ENCODE measurements at regions not wholly inside any gene's neighbourhood (a gene's known extent, or its start where the extent isn't known, plus 50 kb on each side); places are given as distances from the start of the nearest gene placed in this dataset.
"Not testable (repeated sequence)": the region's sequence is repeated elsewhere in the genome, so short reads cannot be mapped to it uniquely, and the experiment has no call there.

DNA sequence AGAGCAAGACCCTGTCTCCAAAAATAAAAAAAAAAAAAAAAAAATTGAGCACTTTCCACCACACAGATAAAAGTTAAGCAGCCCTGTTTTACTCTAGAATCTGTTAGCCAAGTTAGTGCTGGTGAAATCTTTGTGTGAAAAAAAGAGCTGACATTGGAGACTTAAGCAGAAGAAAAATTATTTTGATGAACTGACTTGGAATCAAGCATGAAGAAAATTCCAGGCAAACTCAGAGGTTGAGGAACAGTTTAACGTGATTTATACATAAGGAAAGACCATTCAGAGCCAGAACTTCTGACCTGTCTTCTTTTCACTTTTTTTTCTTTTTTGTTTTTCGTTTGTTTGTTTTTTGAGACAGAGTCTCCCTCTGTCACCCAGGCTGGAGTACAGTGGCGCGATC, 79.6 kb upstream of the RBPJ start:
- DNase-seq (ENCODE audit: low read depth): no peak

- DNase-seq (ENCODE audit: low read depth): no peak
Measured at GRCh38 chr4:26242451-26242850, 78.4 kb upstream of the RBPJ start.

DNA sequence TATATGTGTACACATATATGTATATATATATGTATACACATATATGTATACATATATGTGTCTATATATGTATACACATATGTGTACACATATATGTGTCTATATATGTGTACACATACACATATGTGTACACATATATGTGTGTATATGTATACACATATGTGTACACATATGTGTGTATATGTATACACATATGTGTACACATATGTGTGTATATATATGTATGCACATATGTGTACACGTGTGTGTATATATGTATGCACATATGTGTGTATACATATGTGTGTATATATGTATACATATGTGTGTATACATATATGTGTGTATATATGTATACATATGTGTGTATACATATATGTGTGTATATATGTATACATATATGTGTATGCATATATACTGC, 76.7 kb upstream of the RBPJ start:
- not testable (repeated sequence) for DNase-seq (ENCODE audit: low read depth)

DNA sequence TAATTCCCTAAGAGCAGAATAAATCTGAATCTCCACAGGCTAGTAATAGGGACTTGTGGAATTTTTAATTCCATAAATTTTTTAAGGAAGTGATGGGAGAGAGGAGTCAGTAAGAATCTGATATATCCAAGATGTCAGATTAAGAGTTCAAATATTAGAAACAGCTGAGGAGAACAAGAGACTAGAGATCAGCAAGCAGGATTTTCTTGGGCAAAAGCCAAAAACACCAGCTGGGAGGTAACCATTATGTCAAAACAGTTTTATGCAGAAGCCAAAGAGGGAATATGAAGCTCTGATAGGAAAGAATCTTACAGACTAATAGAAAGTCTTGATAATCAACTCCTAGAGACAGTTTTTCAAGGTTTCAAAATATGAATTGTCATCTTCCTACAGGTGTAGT, 72.2 kb upstream of the RBPJ start:
- no peak for DNase-seq (ENCODE audit: low read depth)

DNA sequence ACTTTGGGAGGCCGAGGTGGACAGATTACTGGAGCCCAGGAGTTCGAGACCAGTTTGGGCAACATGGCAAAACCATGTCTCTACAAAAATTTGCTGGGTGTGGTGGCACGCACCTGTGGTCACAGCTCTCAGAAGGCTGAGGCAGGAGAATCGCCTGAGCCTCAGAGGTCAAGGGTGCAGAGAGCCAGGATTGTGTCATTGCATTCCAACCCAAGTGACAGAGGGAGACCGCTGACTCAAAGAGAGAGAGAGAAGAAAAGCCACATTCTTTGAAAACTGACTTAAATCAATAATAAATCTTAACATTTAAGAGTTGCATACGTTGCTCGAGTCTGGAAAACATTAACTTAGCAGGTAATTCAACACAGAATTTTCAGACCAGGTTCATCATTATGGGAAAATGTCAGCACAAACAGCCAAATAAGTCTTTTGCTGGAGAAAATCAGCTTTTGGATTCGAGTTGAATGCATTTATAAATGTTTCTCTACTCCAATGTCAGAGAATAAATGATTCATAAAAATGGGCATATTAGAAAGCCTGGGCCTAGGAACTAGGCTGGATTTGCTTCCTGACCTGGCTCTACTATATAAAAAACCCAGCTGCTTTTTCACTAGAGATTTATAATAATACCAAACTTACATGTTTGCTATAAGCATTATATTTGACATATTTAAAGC, 68.3 kb upstream of the RBPJ start:
- no peak for DNase-seq (ENCODE audit: low read depth)

GRCh38 chr4:26253968-26254367, 66.8 kb upstream of the RBPJ start:
- no peak for DNase-seq (ENCODE audit: low read depth)

- DNase-seq (ENCODE audit: low read depth): no peak
Measured at GRCh38 chr4:26255989-26256388, 64.8 kb upstream of the RBPJ start.

GRCh38 chr4:26257444-26257843, 63.4 kb upstream of the RBPJ start:
- DNase-seq (ENCODE audit: low read depth): not testable (repeated sequence)

GRCh38 chr4:26257850-26258249, 63.0 kb upstream of the RBPJ start:
- DNase-seq (ENCODE audit: low read depth): no peak

DNA sequence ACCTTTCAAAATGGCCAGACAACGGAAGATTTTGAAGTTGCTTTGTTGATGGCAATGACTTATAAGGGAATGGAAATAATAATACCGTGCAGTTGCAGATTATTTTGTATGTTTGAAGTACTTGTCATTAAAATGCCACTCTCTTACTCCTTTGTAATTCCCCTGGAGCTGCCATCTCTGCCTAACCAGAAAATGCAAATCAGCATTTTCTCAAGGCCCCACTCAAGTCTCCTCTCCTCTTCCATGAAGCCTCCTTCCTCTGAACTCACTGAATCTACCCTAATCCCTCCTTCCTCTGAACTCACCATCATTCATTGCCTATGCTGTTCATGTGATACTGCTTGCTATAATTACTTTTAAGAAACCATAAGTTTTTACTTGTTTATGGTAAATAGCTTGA, 60.2 kb upstream of the RBPJ start:
- no peak for DNase-seq (ENCODE audit: low read depth)

- DNase-seq (ENCODE audit: low read depth): no peak
Measured at GRCh38 chr4:26261405-26261804, 59.4 kb upstream of the RBPJ start.

DNA sequence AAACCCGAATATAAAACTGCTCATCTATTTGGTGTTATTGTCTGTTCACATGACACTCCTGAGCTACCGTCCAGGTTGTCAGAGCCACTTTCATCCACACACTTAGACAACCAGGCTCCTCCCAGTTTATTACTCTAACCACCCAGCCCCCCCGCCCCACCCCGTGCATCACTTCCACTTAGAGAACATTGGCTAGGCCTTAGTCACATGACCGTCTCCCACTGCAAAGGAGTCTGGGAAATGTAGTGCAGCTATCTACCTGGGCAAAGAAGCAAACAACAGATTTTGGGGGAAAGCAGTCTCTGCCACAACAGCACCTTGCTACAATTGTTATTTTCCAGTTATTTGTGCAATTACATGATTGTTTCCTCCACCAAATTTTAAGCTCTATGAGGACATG, 57.6 kb upstream of the RBPJ start:
- DNase-seq (ENCODE audit: low read depth): no peak

GRCh38 chr4:26264109-26264508, 56.7 kb upstream of the RBPJ start:
- DNase-seq (ENCODE audit: low read depth): no peak

DNA sequence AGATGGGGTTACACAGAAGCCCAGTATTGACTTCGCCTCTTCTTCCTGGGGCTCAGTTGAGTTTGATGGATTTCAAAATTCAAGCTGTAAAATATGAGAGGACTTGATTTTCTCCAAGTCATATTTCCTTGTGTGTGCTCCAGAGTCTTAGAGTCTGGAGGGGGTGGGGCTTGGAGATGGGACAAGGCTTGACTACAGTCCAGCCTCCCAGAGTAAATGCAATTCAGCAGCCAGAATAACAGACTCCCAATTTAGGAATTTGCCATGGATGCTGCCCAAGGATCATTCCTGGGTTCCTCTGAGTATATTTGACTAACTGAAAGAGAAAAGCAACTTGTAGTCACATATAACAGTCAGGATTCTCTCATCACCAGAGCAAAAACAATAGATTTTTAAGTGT, 53.7 kb upstream of the RBPJ start:
- no peak for DNase-seq (ENCODE audit: low read depth)

- no peak for DNase-seq (ENCODE audit: low read depth)
Measured at GRCh38 chr4:26268246-26268645, 52.6 kb upstream of the RBPJ start.

GRCh38 chr4:26269038-26269437, 51.8 kb upstream of the RBPJ start:
- no peak for DNase-seq (ENCODE audit: low read depth)

Data from stimulated activated CD8-positive, alpha-beta memory T cell treated with anti-CD3 and anti-CD28 coated beads, Interleukin-7, amount 100 ng/mL, for 24 hours (primary cell).